GM19238 (cell line): ENCODE measurements at regions not wholly inside any gene's neighbourhood (a gene's known extent, or its start where the extent isn't known, plus 50 kb on each side); places are given as distances from the start of the nearest gene placed in this dataset.
"Not testable (repeated sequence)": the region's sequence is repeated elsewhere in the genome, so short reads cannot be mapped to it uniquely, and the experiment has no call there.

Experiments
- DNase-seq: peaks from one replicate; pipeline ENCODE4 v3.0.0; 2011; ENCODE audit warnings: low spot score; ENCODE audit not compliant: insufficient read length

- not testable (repeated sequence) for DNase-seq
Observed at GRCh38 chr6:75031102-75031501, 174.8 kb downstream of the COL12A1 start.

- DNase-seq: no peak
Observed at GRCh38 chr6:75029333-75029732, 176.5 kb downstream of the COL12A1 start.

- DNase-seq: no peak
Observed at GRCh38 chr6:75025371-75025770, 180.5 kb downstream of the COL12A1 start.

GRCh38 chr6:75024828-75025227 is 181.0 kb downstream of the COL12A1 start:
- no peak for DNase-seq

GRCh38 chr6:75023634-75024033 is 182.2 kb downstream of the COL12A1 start:
- DNase-seq: no peak

- DNase-seq: no peak
Observed at GRCh38 chr6:75020971-75021370, 184.9 kb downstream of the COL12A1 start.

GRCh38 chr6:75020376-75020775 is 185.5 kb downstream of the COL12A1 start:
- DNase-seq: no peak

- DNase-seq: no peak
Observed at GRCh38 chr6:75012018-75012417, 193.8 kb downstream of the COL12A1 start.

- DNase-seq: not testable (repeated sequence)
Observed at GRCh38 chr6:75003984-75004383, 201.9 kb downstream of the COL12A1 start.

GRCh38 chr6:74997646-74998045 is 208.2 kb downstream of the COL12A1 start:
- DNase-seq: no peak

GRCh38 chr6:74993136-74993535 is 212.7 kb downstream of the COL12A1 start:
- no peak for DNase-seq

- no peak for DNase-seq
Observed at GRCh38 chr6:74991573-74992332, 214.1 kb downstream of the COL12A1 start.

- DNase-seq: no peak
Observed at GRCh38 chr6:74979065-74979766, 226.6 kb downstream of the COL12A1 start.

- no peak for DNase-seq
Observed at GRCh38 chr6:74976701-74977100, 229.2 kb downstream of the COL12A1 start.

GRCh38 chr6:74976026-74976425 is 229.8 kb downstream of the COL12A1 start:
- DNase-seq: no peak

- DNase-seq: no peak
Observed at GRCh38 chr6:74973591-74973990, 232.3 kb downstream of the COL12A1 start.

GRCh38 chr6:74971633-74972032 is 234.2 kb downstream of the COL12A1 start:
- DNase-seq: no peak

GRCh38 chr6:74969591-74970267 is 236.1 kb downstream of the COL12A1 start:
- no peak for DNase-seq

- no peak for DNase-seq
Observed at GRCh38 chr6:74967821-74968220, 238.0 kb downstream of the COL12A1 start.

GRCh38 chr6:74966712-74967111 is 239.1 kb downstream of the COL12A1 start:
- DNase-seq: no peak

GRCh38 chr6:74964871-74965441 is 240.9 kb downstream of the COL12A1 start:
- DNase-seq: no peak
